ENCODE measurements at regions not wholly inside any gene's neighbourhood (a gene's known extent, or its start where the extent isn't known, plus 50 kb on each side); places are given as distances from the start of the nearest gene placed in this dataset.

- DNase-seq (no peak), ATAC-seq (no peak)
- Histone ChIP-seq H3K4me3 (no peak overlapping the region), H3K9me3 (no peaks in the 10 kb centered on the region), H3K4me1 (no peaks in the 10 kb centered on the region), H3K36me3 (no peaks in the 10 kb centered on the region), H3K27ac (no peak overlapping the region), H3K27me3 (no peaks in the 10 kb centered on the region)
- 56% methylated on average over 1 of the region's 1 CpG for WGBS (ENCODE audit: insufficient coverage, low coverage, low lambda C conversion rate, missing lambda C conversion rate)
- intact Hi-C loops (cut with DNase I): no loop called here
- no peak for TF ChIP-seq POLR2A (IDR thresholded peaks at IDR 0.05)
- no peak for TF ChIP-seq CTCF (IDR thresholded peaks at IDR 0.05)
Observed at GRCh38 chr10:120765226-120765803, 85.8 kb upstream of the WDR11 start.

- Histone ChIP-seq H3K27ac (no peak overlapping the region), H3K4me3 (no peak overlapping the region), H3K9me3 (no peaks in the 10 kb centered on the region), H3K4me1 (no peaks in the 10 kb centered on the region), H3K27me3 (no peaks in the 10 kb centered on the region), H3K36me3 (no peaks in the 10 kb centered on the region)
- TF ChIP-seq CTCF (IDR thresholded peaks at IDR 0.05) (no peak), POLR2A (IDR thresholded peaks at IDR 0.05) (no peak)
- no peak for DNase-seq
- WGBS (ENCODE audit: insufficient coverage, low coverage, low lambda C conversion rate, missing lambda C conversion rate): 65% methylated on average over 3 of the region's 3 CpGs
- ATAC-seq: no peak
- intact Hi-C loops (cut with DNase I): no loop called here
Observed at GRCh38 chr10:120768227-120768626, 82.9 kb upstream of the WDR11 start.

- H3K4me1 ChIP-seq: no peaks in the 10 kb centered on the region
- intact Hi-C loops (cut with DNase I): no loop called here
- no peak for DNase-seq
- ATAC-seq: no peak
- TF ChIP-seq POLR2A (IDR thresholded peaks at IDR 0.05) (no peak), CTCF (IDR thresholded peaks at IDR 0.05) (no peak)
- H3K36me3 ChIP-seq: no peaks in the 10 kb centered on the region
- no peak overlapping the region for H3K27ac ChIP-seq
- H3K9me3 ChIP-seq: no peaks in the 10 kb centered on the region
- H3K27me3 ChIP-seq: no peaks in the 10 kb centered on the region
- H3K4me3 ChIP-seq: no peak overlapping the region
- 56% methylated on average over 3 of the region's 4 CpGs for WGBS (ENCODE audit: insufficient coverage, low coverage, low lambda C conversion rate, missing lambda C conversion rate)
Observed at GRCh38 chr10:120770496-120770895, 80.7 kb upstream of the WDR11 start.

GRCh38 chr10:120776442-120776841 is 74.7 kb upstream of the WDR11 start:
- no peaks in the 10 kb centered on the region for H3K27me3 ChIP-seq
- intact Hi-C loops (cut with DNase I): no loop called here
- ATAC-seq (no peak), DNase-seq (no peak)
- 57% methylated on average over 1 of the region's 1 CpG for WGBS (ENCODE audit: insufficient coverage, low coverage, low lambda C conversion rate, missing lambda C conversion rate)
- TF ChIP-seq POLR2A (IDR thresholded peaks at IDR 0.05): no peak
- no peak for TF ChIP-seq CTCF (IDR thresholded peaks at IDR 0.05)
- no peak overlapping the region for H3K4me3 ChIP-seq
- no peak overlapping the region for H3K27ac ChIP-seq
- no peaks in the 10 kb centered on the region for H3K36me3 ChIP-seq
- no peaks in the 10 kb centered on the region for H3K9me3 ChIP-seq
- H3K4me1 ChIP-seq: no peaks in the 10 kb centered on the region

- 80% methylated on average over 3 of the region's 3 CpGs for WGBS (ENCODE audit: insufficient coverage, low coverage, low lambda C conversion rate, missing lambda C conversion rate)
- Histone ChIP-seq H3K9me3 (no peaks in the 10 kb centered on the region), H3K27me3 (no peaks in the 10 kb centered on the region), H3K4me1 (no peaks in the 10 kb centered on the region), H3K27ac (no peak overlapping the region), H3K36me3 (no peaks in the 10 kb centered on the region), H3K4me3 (no peak overlapping the region)
- intact Hi-C loops (cut with DNase I): no loop called here
- DNase-seq (no peak), ATAC-seq (no peak)
- TF ChIP-seq POLR2A (IDR thresholded peaks at IDR 0.05) (no peak), CTCF (IDR thresholded peaks at IDR 0.05) (no peak)
Observed at GRCh38 chr10:120782336-120782735, 68.8 kb upstream of the WDR11 start.

Measured in right lobe of liver (tissue), 6 donors.